HepG2 (cell line): ENCODE measurements at regions not wholly inside any gene's neighbourhood (a gene's known extent, or its start where the extent isn't known, plus 50 kb on each side); places are given as distances from the start of the nearest gene placed in this dataset.

Experiments used
- ATAC-seq: fragments of 200-7000 bp; cut with Tn5 transposase; 3 replicates; pipeline ENCODE4 v1.9.1; 2020; ENCODE audit warnings: mild to moderate bottlenecking, moderate library complexity
- BruUV-seq: library from RNA; stranded (reverse); fragments of 400-500 nt; replicated peaks from 2 replicates; lab custom pipeline; 2021; lab: Mats Ljungman, UMichigan
- CTCF ChIA-PET: fragments of 300-600 bp; formaldehyde crosslinking; extraction: SDS; loops from one replicate; lab custom pipeline; 2021; ENCODE audit warnings: low total read pairs, inconsistent platforms, low intra/inter-chr PET ratio; lab: Yijun Ruan, JAX
- POLR2A ChIA-PET: fragments of 350-600 bp; sonication (Branson Sonifier 250); formaldehyde crosslinking; loops from one replicate; lab custom pipeline; 2020; ENCODE audit warnings: antibody characterized with exemption, inconsistent platforms; lab: Yijun Ruan, JAX
- DNase-seq: peaks from one replicate; pipeline ENCODE4 v3.0.0-alpha.2; 2015; ENCODE audit warnings: low spot score
- FAIRE-seq: peaks from 3 replicates; lab custom pipeline; 2011; peaks lifted over from hg19 to GRCh38; lab: Jason Lieb, UNC
- H2AFZ ChIP-seq: one replicate; pipeline ENCODE4 v1.6.1; 2011; ENCODE audit warnings: low read length, inconsistent platforms
- H3K27ac ChIP-seq: fragments of 300-600 bp; 3 replicates; pipeline ENCODE4 v1.8.0; 2011; ENCODE audit warnings: mixed run types, mild to moderate bottlenecking, mixed read lengths, low read length, inconsistent platforms; ENCODE audit not compliant: insufficient read depth; ENCODE audit errors: extremely low read length
- H3K27me3 ChIP-seq, 2 experiments: fragments of 200-600 bp in 1 of 2; 2 replicates in 1 of 2; 3 replicates in 1 of 2; pipeline versions ENCODE4 v1.6.0 to v1.8.0; 2011; ENCODE audit warnings: low read length in 2 of 2, mild to moderate bottlenecking in 2 of 2, moderate library complexity in 2 of 2, inconsistent platforms in 1 of 2; ENCODE audit not compliant: insufficient read depth in 2 of 2, control insufficient read depth in 1 of 2
- H3K36me3 ChIP-seq, 2 experiments: fragments of 200-600 bp in 1 of 2; replicated peaks in 1 of 2; 2 replicates in 1 of 2; 3 replicates in 1 of 2; pipeline versions ENCODE4 v1.5.1 to v1.8.0; 2011; ENCODE audit warnings: low read length in 2 of 2, inconsistent platforms in 1 of 2; ENCODE audit not compliant: insufficient read depth in 2 of 2, control insufficient read depth in 1 of 2
- H3K4me1 ChIP-seq: 2 replicates; pipeline ENCODE4 v1.5.1; 2012; ENCODE audit warnings: low read length, inconsistent platforms; ENCODE audit not compliant: insufficient read depth
- H3K4me2 ChIP-seq: 2 replicates; pipeline ENCODE4 v1.6.0; 2011; ENCODE audit warnings: low read depth, low read length, inconsistent platforms
- H3K4me3 ChIP-seq, 3 experiments: fragments of 200-600 bp in 1 of 3; sonication (generic), shearing (Covaris generic) in 1 of 3; replicated peaks in 1 of 3; 2 replicates each; pipeline ENCODE4 v1.5.1; 2011 to 2016; ENCODE audit warnings: low read length in 3 of 3, inconsistent platforms in 2 of 3, low read depth in 2 of 3, mild to moderate bottlenecking in 2 of 3, control low read depth in 1 of 3, mixed read lengths in 1 of 3; ENCODE audit not compliant: insufficient read depth in 1 of 3
- H3K79me2 ChIP-seq: one replicate; pipeline ENCODE4 v1.6.1; 2011; ENCODE audit warnings: low read length, inconsistent platforms; ENCODE audit not compliant: insufficient read depth
- H3K9ac ChIP-seq: 2 replicates; pipeline ENCODE4 v1.6.0; 2011; ENCODE audit warnings: mild to moderate bottlenecking, low read depth, low read length, inconsistent platforms; ENCODE audit not compliant: insufficient read depth
- H3K9me3 ChIP-seq: 2 replicates; pipeline ENCODE4 v1.5.1; 2012; ENCODE audit warnings: mild to moderate bottlenecking, low read length
- H4K20me1 ChIP-seq: 2 replicates; pipeline ENCODE4 v1.6.0; 2011; ENCODE audit warnings: inconsistent platforms, mild to moderate bottlenecking, low read length, moderate library complexity; ENCODE audit not compliant: insufficient read depth
- KDM6A ChIP-seq: IDR thresholded peaks from 2 replicates; pipeline ENCODE4 v1.6.1; 2016; ENCODE audit warnings: low read depth
- POGK ChIP-seq: sonication (generic); formaldehyde crosslinking; conservative IDR thresholded peaks from 2 replicates; pipeline ENCODE4 v1.8.0; 2022; ENCODE audit warnings: mild to moderate bottlenecking, moderate library complexity, missing genetic modification reagents
- TEAD2 ChIP-seq: sonication (generic); formaldehyde crosslinking; IDR thresholded peaks from 2 replicates; pipeline ENCODE4 v1.9.0; 2021; ENCODE audit warnings: missing genetic modification reagents
- ZBTB25 ChIP-seq: IDR thresholded peaks from 2 replicates; pipeline ENCODE4 v1.6.1; 2018; ENCODE audit warnings: missing genetic modification reagents
- ZBTB33 ChIP-seq: sonication (generic); formaldehyde crosslinking; IDR thresholded peaks from 2 replicates; pipeline ENCODE4 v1.4.0; 2020; ENCODE audit warnings: missing genetic modification reagents
- ZNF446 ChIP-seq: sonication (generic); formaldehyde crosslinking; IDR thresholded peaks from 2 replicates; pipeline ENCODE4 v1.5.0; 2020; ENCODE audit warnings: mild to moderate bottlenecking, missing genetic modification reagents
- ZNF678 ChIP-seq: sonication (generic); formaldehyde crosslinking; IDR thresholded peaks from 2 replicates; pipeline ENCODE4 v1.4.0; 2020; ENCODE audit warnings: mild to moderate bottlenecking, missing genetic modification reagents
- ZNF687 ChIP-seq: sonication (generic); formaldehyde crosslinking; IDR thresholded peaks from 2 replicates; pipeline ENCODE4 v1.5.1; 2020; ENCODE audit warnings: mild to moderate bottlenecking, missing genetic modification reagents, moderate library complexity
- ZNF747 ChIP-seq: sonication (generic); formaldehyde crosslinking; IDR thresholded peaks from 2 replicates; pipeline ENCODE4 v1.8.1; 2023; ENCODE audit warnings: missing genetic modification reagents, mild to moderate bottlenecking, borderline replicate concordance
- WGBS: methylation state at CpG from one replicate; pipeline ENCODE4 v1.1.6; 2017; ENCODE audit warnings: low lambda C conversion rate; 5-methylcytosine and 5-hydroxymethylcytosine counted together
- in situ Hi-C: cut with HindIII; loops from 2 replicates; pipeline ENCODE4 v1.10.0; 2017; ENCODE audit warnings: low pct_unique_long_range_greater_than_20kb; ENCODE audit not compliant: extremely low pct_ligation_motif_present
- intact Hi-C: fragments of 100-400 bp; cut with micrococcal nuclease; formaldehyde crosslinking; loops from one replicate; pipeline ENCODE4 v1.10.0; 2022; ENCODE audit not compliant: unreplicated experiment

- ATAC-seq (no peak), DNase-seq (no peak), FAIRE-seq (no peak)
- H3K79me2 ChIP-seq, result no peaks in the 10 kb centered on the region
- H3K9me3 ChIP-seq, result no peaks in the 10 kb centered on the region
- H3K36me3 ChIP-seq, result no peaks in the 10 kb centered on the region
- no peaks in the 10 kb centered on the region; a peak in 1 of 5 replicates for H3K27me3 ChIP-seq
- no peak overlapping the region for H3K4me2 ChIP-seq
- H2AFZ ChIP-seq, result no peak overlapping the region
- H3K9ac ChIP-seq, result no peak overlapping the region
- intact Hi-C loops, result no loop called here
- in situ Hi-C loops, result no loop called here
- H3K27ac ChIP-seq, result no peak overlapping the region
- ChIA-PET CTCF (no interaction called here), POLR2A (no interaction called here)
- TF ChIP-seq KDM6A (CRISPR knock-in tag), result no peak
- no peak for TF ChIP-seq TEAD2
- no peak for TF ChIP-seq ZNF687 (CRISPR knock-in tag)
- no peaks in the 10 kb centered on the region for H4K20me1 ChIP-seq
- WGBS, result 4% methylated on average over 5 of the region's 5 CpGs
- no peak overlapping the region for H3K4me3 ChIP-seq
- no TSS peak for BruUV-seq
- H3K4me1 ChIP-seq, result no peaks in the 10 kb centered on the region
Observed at GRCh38 chr1:209266590-209267205, 316.8 kb upstream of the CAMK1G start.

- CTCF ChIA-PET, result no interaction called here
- H3K4me2 ChIP-seq, result no peak overlapping the region
- no TSS peak for BruUV-seq
- in situ Hi-C loops, result no loop called here
- no peaks in the 10 kb centered on the region; a peak in 1 of 5 replicates for H3K27me3 ChIP-seq
- intact Hi-C loops, result no loop called here
- no peaks in the 10 kb centered on the region for H3K9me3 ChIP-seq
- DNase-seq (no peak), FAIRE-seq (no peak), ATAC-seq (no peak)
- WGBS, result 14% methylated on average over 2 of the region's 2 CpGs
- H3K9ac ChIP-seq, result no peak overlapping the region
- no peaks in the 10 kb centered on the region for H3K4me1 ChIP-seq
- no peaks in the 10 kb centered on the region for H3K36me3 ChIP-seq
- POLR2A ChIA-PET, result no interaction called here
- no peaks in the 10 kb centered on the region for H4K20me1 ChIP-seq
- no peak overlapping the region for H3K4me3 ChIP-seq
- H3K27ac ChIP-seq, result no peak overlapping the region
- H2AFZ ChIP-seq, result no peak overlapping the region
- H3K79me2 ChIP-seq, result no peaks in the 10 kb centered on the region
- TF ChIP-seq ZNF747 (CRISPR knock-in tag), result no peak
- TF ChIP-seq ZNF678, result no peak
- no peak for TF ChIP-seq ZBTB33 (CRISPR knock-in tag)
- TF ChIP-seq ZNF446 (CRISPR knock-in tag), result no peak
- no peak for TF ChIP-seq ZBTB25 (CRISPR knock-in tag)
- TF ChIP-seq POGK (CRISPR knock-in tag), result no peak
Observed at GRCh38 chr1:209267968-209268367, 315.5 kb upstream of the CAMK1G start.
